Neural crest cell (in vitro differentiated cells): ENCODE measurements at regions not wholly inside any gene's neighbourhood (a gene's known extent, or its start where the extent isn't known, plus 50 kb on each side); places are given as distances from the start of the nearest gene placed in this dataset.

Experiments used
- DNase-seq: peaks from one replicate; pipeline ENCODE4 v3.0.0; 2021; ENCODE audit warnings: low read depth, mixed read lengths, low spot score
- H3K27ac Mint-ChIP-seq: one replicate; pipeline ENCODE4 v1.8.0; 2021; ENCODE audit warnings: mild to moderate bottlenecking, mixed read lengths; ENCODE audit not compliant: unreplicated experiment
- H3K27me3 Mint-ChIP-seq: 2 replicates; pipeline ENCODE4 v1.8.0; 2021; ENCODE audit warnings: low read depth, mild to moderate bottlenecking, mixed read lengths
- H3K36me3 Mint-ChIP-seq: 2 replicates; pipeline ENCODE4 v1.8.0; 2021; ENCODE audit warnings: low read depth, mild to moderate bottlenecking, mixed read lengths
- H3K4me1 Mint-ChIP-seq: 2 replicates; pipeline ENCODE4 v1.8.0; 2021; ENCODE audit warnings: mixed read lengths
- H3K4me3 Mint-ChIP-seq: one replicate; pipeline ENCODE4 v1.8.0; 2021; ENCODE audit warnings: mild to moderate bottlenecking, mixed read lengths
- H3K9me3 Mint-ChIP-seq: 2 replicates; pipeline ENCODE4 v1.8.0; 2021; ENCODE audit warnings: mixed read lengths
- CTCF ChIP-seq: fragments of 200-600 bp; sonication (generic); conservative IDR thresholded peaks from 2 replicates; pipeline ENCODE4 v1.5.0; 2021; ENCODE audit warnings: antibody characterized with exemption, mild to moderate bottlenecking

- DNase-seq: no peak
- no peak for TF ChIP-seq CTCF
- Mint-ChIP-seq H3K4me1 (no peaks in the 10 kb centered on the region), H3K27me3 (no peaks in the 10 kb centered on the region), H3K36me3 (no peaks in the 10 kb centered on the region), H3K4me3 (no peak overlapping the region), H3K9me3 (no peaks in the 10 kb centered on the region), H3K27ac (no peak overlapping the region)
Measured at GRCh38 chr9:31275419-31275818, 1109.0 kb upstream of the ACO1 start.

GRCh38 chr9:31290731-31291130, 1093.7 kb upstream of the ACO1 start:
- no peak for TF ChIP-seq CTCF
- no peak for DNase-seq
- Mint-ChIP-seq H3K27me3 (no peaks in the 10 kb centered on the region), H3K27ac (no peak overlapping the region), H3K4me1 (no peaks in the 10 kb centered on the region), H3K36me3 (peaks cover 8% of the 10 kb centered on the region), H3K9me3 (peaks cover 9% of the 10 kb centered on the region), H3K4me3 (no peak overlapping the region)

GRCh38 chr9:31302620-31303418, 1081.6 kb upstream of the ACO1 start:
- H3K4me3 Mint-ChIP-seq: no peak overlapping the region
- H3K27ac Mint-ChIP-seq: no peak overlapping the region
- H3K9me3 Mint-ChIP-seq: peaks cover 6% of the 10 kb centered on the region
- H3K4me1 Mint-ChIP-seq: no peaks in the 10 kb centered on the region
- TF ChIP-seq CTCF: no peak
- no peaks in the 10 kb centered on the region for H3K27me3 Mint-ChIP-seq
- DNase-seq: no peak
- no peaks in the 10 kb centered on the region for H3K36me3 Mint-ChIP-seq

- Mint-ChIP-seq H3K4me3 (no peak overlapping the region), H3K4me1 (no peaks in the 10 kb centered on the region), H3K27ac (no peak overlapping the region), H3K27me3 (no peaks in the 10 kb centered on the region), H3K9me3 (peaks cover 6% of the 10 kb centered on the region), H3K36me3 (no peaks in the 10 kb centered on the region)
- DNase-seq: no peak
- no peak for TF ChIP-seq CTCF
Measured at GRCh38 chr9:31304576-31304975, 1079.9 kb upstream of the ACO1 start.

GRCh38 chr9:31314241-31314640, 1070.2 kb upstream of the ACO1 start:
- no peaks in the 10 kb centered on the region for H3K9me3 Mint-ChIP-seq
- TF ChIP-seq CTCF: no peak
- H3K36me3 Mint-ChIP-seq: no peaks in the 10 kb centered on the region
- no peak overlapping the region for H3K4me3 Mint-ChIP-seq
- DNase-seq: no peak
- no peak overlapping the region for H3K27ac Mint-ChIP-seq
- no peaks in the 10 kb centered on the region for H3K27me3 Mint-ChIP-seq
- no peaks in the 10 kb centered on the region for H3K4me1 Mint-ChIP-seq
